Bone marrow (tissue), 2 donors: ENCODE measurements at regions not wholly inside any gene's neighbourhood (a gene's known extent, or its start where the extent isn't known, plus 50 kb on each side); places are given as distances from the start of the nearest gene placed in this dataset.
A peak's percentile ranks its signal among the peaks of the same experiment; 100 is the strongest.
"Not testable (repeated sequence)": the region's sequence is repeated elsewhere in the genome, so short reads cannot be mapped to it uniquely, and the experiment has no call there.

Source experiments
- DNase-seq, 2 donors: peaks; one replicate each; lab custom pipeline; 2025; lab: John Stamatoyannopoulos, UW

DNA sequence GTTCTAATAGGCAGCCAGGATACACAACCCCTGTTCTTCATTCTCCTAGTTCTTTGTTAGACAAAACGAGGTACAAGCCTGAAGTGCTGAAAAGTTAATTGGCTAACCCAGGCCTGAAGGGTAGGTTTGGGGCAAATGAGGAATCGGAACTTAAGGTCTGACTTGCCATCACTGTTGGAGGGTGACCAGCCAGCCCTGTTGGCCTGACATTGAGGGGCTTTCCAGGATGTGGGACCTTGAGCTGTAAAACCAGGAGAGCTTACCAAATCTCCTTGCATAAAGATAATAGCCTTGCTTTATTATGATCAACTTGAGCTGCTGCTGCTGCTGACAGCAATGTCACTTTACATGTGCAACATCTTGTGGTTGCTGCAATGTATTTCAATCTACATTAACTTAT, 256.0 kb downstream of the VAPA start:
- DNase-seq: no peak

GRCh38 chr18:10170375-10170774, 256.6 kb downstream of the VAPA start:
- no peak for DNase-seq

DNA sequence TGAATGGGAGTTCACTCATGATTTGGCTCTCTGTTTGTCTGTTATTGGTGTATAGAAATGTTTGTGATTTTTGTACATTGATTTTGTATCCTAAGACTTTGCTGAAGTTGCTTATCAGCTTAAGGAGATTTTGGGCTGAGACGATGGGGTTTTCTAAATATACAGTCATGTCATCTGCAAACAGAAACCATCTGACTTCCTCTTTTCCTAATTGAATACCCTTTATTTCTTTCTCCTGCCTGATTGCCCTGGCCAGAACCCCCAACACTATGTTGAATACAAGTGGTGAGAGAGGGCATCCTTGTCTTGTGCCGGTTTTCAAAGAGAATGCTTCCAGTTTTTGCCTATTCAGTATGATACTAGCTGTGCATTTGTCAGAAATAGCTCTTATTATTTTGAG, 261.5 kb downstream of the VAPA start:
- not testable (repeated sequence) for DNase-seq

DNA sequence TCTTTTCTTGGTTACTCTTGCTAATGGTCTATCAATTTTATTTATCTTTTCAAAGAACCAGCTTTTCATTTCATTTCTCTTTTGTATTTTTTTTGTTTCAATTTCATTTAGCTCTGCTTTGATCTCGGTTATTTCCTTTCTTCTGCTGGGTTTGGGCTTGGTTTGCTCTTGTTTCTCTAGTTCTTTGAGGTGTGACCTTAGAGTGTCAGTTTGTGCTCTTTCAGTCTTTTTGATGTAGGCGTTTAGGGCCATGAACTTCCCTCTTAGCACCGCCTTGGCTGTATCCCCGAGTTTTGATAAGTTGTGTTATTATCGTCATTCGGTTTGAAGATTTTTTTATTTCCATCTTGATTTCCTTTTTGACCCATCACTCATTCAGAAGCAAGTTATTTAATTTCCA, 265.5 kb downstream of the VAPA start:
- DNase-seq: not testable (repeated sequence)

GRCh38 chr18:10182009-10182624, 268.3 kb downstream of the VAPA start:
- no peak for DNase-seq

DNA sequence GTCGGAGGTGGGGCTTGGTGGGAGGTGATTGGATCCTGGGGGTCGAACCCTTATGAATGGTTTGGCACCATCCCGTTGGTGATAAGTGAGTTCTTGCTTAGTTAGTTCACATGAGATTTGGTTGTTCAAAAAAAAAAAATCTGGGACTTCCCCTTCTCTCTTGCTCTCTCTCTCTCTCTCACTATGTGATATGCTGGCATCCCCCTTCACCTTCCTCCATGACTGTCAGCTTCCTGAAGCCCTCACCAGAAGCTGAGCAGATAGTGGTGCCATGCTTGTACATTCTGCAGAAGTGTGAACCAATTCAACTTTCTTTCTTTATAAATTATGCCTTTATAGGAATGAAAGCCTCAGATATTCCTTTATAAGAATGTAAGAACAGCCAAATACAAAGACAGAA, 269.7 kb upstream of the APCDD1 start:
- no peak for DNase-seq

GRCh38 chr18:10188971-10189810, 265.2 kb upstream of the APCDD1 start:
- no peak for DNase-seq

- no peak for DNase-seq
These were observed 263.9 kb upstream of the APCDD1 start for GRCh38 chr18:10190564-10190963.

DNA sequence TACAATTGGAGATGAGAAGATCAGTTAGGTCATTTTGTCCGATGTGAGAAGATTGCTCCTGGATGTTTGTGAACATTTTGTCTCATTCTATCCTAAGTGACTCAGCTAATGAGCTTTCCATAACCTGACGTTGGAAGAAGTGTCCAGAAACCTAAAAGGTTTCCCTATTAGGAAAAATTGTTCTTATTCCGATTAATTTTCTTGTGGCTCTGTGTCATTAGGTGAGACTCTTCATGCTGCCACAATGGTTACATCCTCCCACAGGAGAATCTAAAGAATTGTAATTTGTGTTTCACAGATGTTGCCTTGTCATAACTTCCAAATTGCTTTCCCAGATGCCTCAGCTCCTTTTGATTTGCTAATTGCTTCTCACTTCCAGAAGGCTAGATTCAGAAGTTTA, 261.0 kb upstream of the APCDD1 start:
- no peak for DNase-seq

DNA sequence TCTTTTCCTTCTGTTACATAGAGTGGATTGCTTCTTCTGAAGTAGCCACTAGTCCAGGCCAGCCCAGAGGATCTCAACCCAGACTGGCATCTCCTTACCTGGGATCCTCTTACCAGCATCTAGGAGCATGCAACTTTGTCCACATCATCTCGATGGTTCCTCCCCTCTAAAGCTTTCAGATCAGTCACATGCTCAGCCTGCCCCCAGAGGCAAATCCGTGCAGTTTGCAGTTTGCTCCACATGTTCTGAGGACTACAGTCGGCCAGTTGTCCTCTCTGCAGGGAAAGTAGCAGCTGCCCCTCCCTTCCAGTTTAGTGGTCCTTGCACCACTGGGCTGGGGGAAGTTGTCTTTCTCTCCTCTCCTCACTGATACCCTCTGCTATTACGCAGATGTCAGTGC, 259.8 kb upstream of the APCDD1 start:
- DNase-seq: no peak

GRCh38 chr18:10195529-10195928, 258.9 kb upstream of the APCDD1 start:
- no peak for DNase-seq

DNA sequence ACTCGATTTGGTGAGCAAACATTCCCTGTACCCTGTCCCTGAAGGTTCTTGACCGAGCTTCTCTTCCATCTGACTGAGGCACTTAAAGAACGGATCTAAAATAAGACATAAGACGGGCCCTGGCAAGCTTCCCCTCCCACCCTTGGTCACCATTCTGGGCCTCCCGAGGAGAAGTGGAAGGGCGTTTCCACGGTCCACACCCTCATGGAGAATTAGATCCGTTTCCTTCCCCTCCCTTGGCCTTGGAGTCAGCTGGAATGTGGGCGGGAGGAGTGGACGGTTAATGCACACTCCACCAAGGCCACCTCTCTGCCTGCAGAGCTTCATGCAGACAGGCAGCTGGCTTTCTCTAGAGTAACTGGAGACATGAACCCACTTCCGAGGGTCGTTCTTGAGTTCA, 257.3 kb upstream of the APCDD1 start:
- no peak for DNase-seq

GRCh38 chr18:10201226-10201625, 253.2 kb upstream of the APCDD1 start:
- DNase-seq: no peak

- DNase-seq: no peak
These were observed 252.8 kb upstream of the APCDD1 start for GRCh38 chr18:10201659-10202058.

GRCh38 chr18:10202845-10203321, 251.6 kb upstream of the APCDD1 start:
- no peak for DNase-seq

DNA sequence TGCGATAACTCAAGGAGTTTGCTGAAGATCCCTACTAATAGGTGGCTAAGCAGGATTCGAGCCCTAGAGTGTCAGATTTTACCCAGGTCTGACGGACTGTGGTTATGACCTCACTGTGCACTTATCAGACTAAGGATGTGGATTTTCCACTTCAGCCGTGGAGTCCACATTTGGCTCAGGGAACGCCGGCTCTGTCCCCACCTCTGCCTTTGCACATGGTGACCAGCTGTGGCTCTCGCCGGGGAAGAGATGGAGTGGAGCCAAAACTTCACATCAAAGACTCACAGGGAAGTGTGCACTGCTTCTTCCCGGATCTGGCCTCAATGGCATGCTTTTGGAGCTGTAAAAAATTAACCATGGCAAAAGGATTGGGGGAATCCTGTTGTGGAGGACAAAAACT, 249.3 kb upstream of the APCDD1 start:
- no peak for DNase-seq

DNA sequence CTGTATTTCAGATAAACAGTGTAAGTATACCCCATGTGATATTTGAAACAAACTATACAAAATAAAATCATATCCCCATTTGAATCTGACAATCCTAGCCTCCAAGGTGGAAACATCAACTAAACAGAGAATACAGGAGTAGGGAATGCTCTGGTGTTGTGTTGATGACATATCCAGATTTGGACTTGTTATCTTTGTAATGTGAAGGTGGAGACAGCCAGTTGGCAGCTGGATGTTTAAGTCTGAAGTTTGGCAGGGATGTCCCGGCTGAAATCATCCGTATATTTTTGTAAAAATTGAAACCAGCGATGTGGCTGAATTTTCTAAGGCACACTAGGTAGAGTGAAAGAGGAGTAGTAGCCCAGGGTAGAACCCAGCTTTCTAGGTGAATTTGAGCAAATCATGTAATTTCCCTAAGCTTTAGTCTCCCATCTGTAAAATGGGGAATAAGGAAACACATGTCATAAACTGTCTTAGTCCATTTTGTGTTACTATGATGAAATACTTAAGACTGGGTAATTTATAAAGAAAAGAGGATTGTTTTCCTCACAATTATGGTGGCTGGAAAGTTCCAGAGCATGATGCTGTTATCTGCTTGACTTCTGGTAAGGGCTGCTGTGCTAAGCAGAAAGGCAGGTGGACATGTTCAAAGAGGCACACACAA, 246.6 kb upstream of the APCDD1 start:
- DNase-seq: no peak

DNA sequence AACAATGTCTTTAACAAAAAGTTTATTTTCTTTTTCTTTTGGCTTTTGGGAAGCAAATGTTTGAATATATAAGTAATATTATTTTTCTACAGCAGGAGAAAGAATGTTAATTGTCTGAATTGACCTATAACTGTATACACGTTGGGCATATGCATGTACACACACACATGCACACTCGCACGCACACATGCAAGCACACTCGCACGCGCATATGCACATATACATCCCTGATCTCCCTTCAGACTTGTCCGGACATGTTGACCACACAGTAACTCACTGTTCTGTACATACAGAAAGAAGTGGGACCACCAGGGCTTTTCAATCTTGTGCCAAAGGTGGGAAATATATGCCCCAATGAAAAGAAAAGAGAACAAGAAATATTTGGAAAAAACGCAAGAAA, 245.1 kb upstream of the APCDD1 start:
- no peak for DNase-seq

DNA sequence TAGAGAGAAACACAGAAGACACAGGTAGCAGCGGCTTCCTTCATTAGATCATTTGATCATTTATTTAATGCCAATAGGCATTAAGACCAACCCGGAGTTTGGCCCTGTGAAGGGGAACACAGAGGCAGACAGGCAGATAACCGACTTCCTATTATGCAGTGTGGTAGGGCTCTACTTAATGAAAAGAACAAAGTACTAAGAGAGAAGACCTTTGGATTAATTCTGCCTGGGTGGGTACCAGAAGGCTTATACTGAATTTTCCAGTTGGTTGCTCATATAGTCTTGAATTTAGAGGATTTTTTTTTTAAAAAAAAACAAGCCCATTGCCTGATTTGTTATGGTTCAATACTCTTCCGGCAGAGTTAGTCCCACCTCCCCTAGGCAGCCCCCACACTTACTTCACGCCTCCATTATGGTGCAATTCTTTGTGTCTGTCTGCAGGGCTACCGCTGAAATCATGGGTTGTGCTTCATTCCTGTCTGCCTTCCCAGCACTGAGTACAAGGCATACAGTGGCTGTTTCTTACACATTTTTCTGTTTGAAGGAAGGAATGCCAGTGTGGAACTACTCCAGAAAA, 244.3 kb upstream of the APCDD1 start:
- no peak for DNase-seq

GRCh38 chr18:10213526-10213925, 240.9 kb upstream of the APCDD1 start:
- DNase-seq: peak; percentile 12 to 27

DNA sequence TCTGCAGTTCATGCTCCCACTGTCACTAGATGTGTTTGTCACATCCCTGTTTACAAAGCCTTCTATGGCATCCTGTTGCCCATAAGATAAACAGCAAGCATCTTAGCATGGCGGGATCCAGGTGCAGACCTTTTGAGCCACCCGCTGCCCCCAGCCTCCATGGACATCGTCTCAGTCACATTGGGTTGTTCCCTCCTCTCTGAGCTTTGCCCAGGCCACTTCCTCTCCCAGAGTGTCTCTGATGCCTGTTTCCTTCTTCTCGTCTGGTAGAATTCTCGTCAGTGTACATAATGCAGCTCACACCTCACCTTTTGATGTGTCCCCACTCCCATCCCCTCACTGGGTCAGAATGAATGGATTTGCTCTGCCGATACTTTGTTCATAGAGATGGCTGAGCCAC, 239.0 kb upstream of the APCDD1 start:
- no peak for DNase-seq

DNA sequence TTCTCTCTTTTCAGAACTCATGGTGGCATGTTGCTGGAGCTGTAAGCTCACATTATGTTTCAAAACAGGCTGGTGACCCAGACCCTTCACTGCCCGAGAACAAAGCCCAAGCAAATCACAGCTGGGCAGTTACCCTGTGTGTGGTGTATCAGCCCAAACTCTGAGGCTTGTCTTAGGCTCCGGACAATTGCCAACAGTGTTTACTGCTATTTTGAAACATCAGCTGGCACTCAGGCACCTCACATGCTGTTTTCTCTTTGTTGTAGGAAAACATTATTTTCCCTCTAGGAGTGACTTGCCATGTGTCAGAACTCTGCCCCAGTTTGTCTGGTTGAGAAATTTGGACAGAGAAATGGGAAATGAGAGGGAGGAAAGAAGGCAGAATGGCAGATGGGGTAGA, 237.6 kb upstream of the APCDD1 start:
- no peak for DNase-seq

DNA sequence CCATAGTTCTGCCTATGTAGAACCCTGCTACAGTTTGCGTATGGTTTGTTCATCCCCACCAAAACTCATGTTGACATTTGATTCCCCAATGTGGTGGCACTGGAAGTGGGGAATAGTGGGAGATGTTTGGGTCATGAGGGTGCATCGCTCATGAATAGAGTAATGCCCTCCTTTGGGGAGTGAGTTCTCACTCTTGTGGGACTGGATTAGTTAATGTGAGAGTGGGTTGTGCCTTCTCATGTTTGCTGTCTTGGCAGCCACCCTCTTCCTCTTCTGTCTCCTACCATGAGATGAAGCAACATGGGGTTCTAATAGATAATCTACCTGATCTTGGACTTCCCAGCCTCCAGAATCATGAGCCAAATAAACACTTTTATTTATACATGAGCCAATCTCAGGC, 237.2 kb upstream of the APCDD1 start:
- DNase-seq: no peak
